Activated CD8-positive, alpha-beta memory T cell treated with anti-CD3 and anti-CD28 coated beads for 48 hours (primary cell): ENCODE measurements at regions not wholly inside any gene's neighbourhood (a gene's known extent, or its start where the extent isn't known, plus 50 kb on each side); places are given as distances from the start of the nearest gene placed in this dataset.

Source experiments
- DNase-seq, 3 experiments: peaks; one replicate each; pipeline ENCODE4 v3.0.0-alpha.2; 2020; ENCODE audit warnings: low read depth in 2 of 3, low spot score in 2 of 3

GRCh38 chr9:109912082-109912582, 132.1 kb downstream of the PALM2AKAP2 start:
- no peak for DNase-seq

- DNase-seq = no peak
These were observed 132.9 kb downstream of the PALM2AKAP2 start for GRCh38 chr9:109912726-109913460.

GRCh38 chr9:109913461-109913810, 133.4 kb downstream of the PALM2AKAP2 start:
- no peak for DNase-seq

- no peak for DNase-seq
These were observed 134.5 kb downstream of the PALM2AKAP2 start for GRCh38 chr9:109914280-109915027.

- DNase-seq = no peak
These were observed 136.3 kb downstream of the PALM2AKAP2 start for GRCh38 chr9:109916316-109916715.

GRCh38 chr9:109918339-109919163, 138.6 kb downstream of the PALM2AKAP2 start:
- DNase-seq = no peak

GRCh38 chr9:109919736-109920408, 139.9 kb downstream of the PALM2AKAP2 start:
- no peak for DNase-seq

GRCh38 chr9:109922617-109923470, 142.8 kb downstream of the PALM2AKAP2 start:
- no peak for DNase-seq

- no peak for DNase-seq
These were observed 143.4 kb downstream of the PALM2AKAP2 start for GRCh38 chr9:109923471-109923760.

GRCh38 chr9:109923806-109924205, 143.8 kb downstream of the PALM2AKAP2 start:
- no peak for DNase-seq

- DNase-seq = no peak
These were observed 145.8 kb downstream of the PALM2AKAP2 start for GRCh38 chr9:109925799-109926198.

- no peak for DNase-seq
These were observed 146.4 kb downstream of the PALM2AKAP2 start for GRCh38 chr9:109926421-109926869.

GRCh38 chr9:109931623-109932022, 151.6 kb downstream of the PALM2AKAP2 start:
- DNase-seq = no peak

- no peak for DNase-seq
These were observed 154.3 kb downstream of the PALM2AKAP2 start for GRCh38 chr9:109934136-109934856.

- no peak for DNase-seq
These were observed 154.8 kb downstream of the PALM2AKAP2 start for GRCh38 chr9:109934857-109935215.

GRCh38 chr9:109935406-109936087, 155.5 kb downstream of the PALM2AKAP2 start:
- no peak for DNase-seq

GRCh38 chr9:109937861-109938453, 158.0 kb downstream of the PALM2AKAP2 start:
- no peak for DNase-seq

- no peak for DNase-seq
These were observed 159.8 kb downstream of the PALM2AKAP2 start for GRCh38 chr9:109939698-109940342.
